Left kidney (tissue), 1 donor: ENCODE measurements at regions not wholly inside any gene's neighbourhood (a gene's known extent, or its start where the extent isn't known, plus 50 kb on each side); places are given as distances from the start of the nearest gene placed in this dataset.
"Not testable (repeated sequence)": the region's sequence is repeated elsewhere in the genome, so short reads cannot be mapped to it uniquely, and the experiment has no call there.

Source experiments
- DNase-seq: peaks from one replicate; pipeline ENCODE4 v3.0.0-alpha.2; 2013

- DNase-seq = no peak
These were observed 362.5 kb downstream of the POM121L12 start for GRCh38 chr7:53397911-53398310.

- no peak for DNase-seq
These were observed 363.1 kb downstream of the POM121L12 start for GRCh38 chr7:53398566-53398965.

- DNase-seq = no peak
These were observed 377.6 kb downstream of the POM121L12 start for GRCh38 chr7:53413021-53413420.

- no peak for DNase-seq
These were observed 380.4 kb downstream of the POM121L12 start for GRCh38 chr7:53415816-53416215.

- DNase-seq = peak; percentile 20
These were observed 383.5 kb downstream of the POM121L12 start for GRCh38 chr7:53418834-53419482.

GRCh38 chr7:53420550-53420949 lies 385.1 kb downstream of the POM121L12 start:
- no peak for DNase-seq

DNA sequence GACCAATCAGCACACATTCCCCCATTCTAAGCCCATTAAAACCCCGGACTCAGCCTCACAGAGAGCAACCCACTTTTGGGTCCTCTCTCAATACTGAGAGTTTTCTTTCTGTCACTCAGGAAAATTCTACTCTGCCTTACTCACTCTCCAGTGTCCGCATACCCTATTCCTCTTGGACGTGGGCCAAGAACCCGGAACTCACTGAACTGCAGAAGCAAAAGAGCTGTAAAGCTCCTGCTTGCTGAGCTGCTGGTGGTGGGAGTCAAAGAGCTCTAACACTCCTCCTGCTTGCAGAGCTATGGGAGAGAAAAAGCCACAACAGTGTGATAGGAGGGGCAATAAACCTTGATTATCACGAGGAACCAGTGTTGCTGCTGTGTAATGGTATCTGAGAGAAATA lies 386.9 kb downstream of the POM121L12 start:
- peak; percentile 27 for DNase-seq

- DNase-seq = no peak
These were observed 390.8 kb downstream of the POM121L12 start for GRCh38 chr7:53426145-53426750.

DNA sequence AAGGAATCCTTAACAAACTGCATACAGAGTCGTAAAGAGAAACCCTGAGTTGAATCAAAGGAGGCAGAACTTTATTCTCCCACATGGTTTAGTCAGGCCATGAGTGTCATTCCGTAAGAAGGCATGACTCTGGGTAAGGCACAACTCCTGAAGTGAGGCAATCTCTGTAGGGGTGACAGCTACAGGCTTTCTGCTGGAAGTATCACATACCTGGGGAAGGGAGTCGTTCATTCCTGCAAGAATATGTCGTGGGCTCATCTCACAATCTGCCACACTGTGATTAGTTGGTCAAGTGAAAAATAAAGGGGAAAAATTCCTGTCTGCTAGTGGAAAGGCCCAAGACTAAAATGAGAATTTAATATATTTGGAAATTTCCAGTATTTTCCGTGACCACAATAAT lies 392.6 kb downstream of the POM121L12 start:
- no peak for DNase-seq

- no peak for DNase-seq
These were observed 396.5 kb downstream of the POM121L12 start for GRCh38 chr7:53431901-53432300.

DNA sequence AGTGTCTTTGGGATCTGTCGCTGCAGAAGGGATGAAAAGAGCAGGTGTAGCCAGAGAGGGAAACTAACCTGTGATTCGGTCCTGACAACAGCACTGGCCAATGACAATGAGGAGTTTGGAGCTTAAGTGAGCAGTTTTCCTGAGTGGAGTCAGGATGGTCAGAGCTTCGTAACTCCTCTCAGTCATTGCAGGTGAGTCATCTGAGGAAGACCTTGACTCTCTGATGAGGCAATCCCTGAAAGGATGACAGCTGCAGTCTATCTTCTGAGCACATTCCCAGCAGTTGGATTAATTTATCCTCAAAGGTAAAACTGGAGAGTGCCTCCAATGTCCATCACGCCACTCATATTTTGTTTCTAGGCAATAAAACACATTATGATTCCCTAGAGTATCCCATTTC lies 401.9 kb downstream of the POM121L12 start:
- DNase-seq = no peak

DNA sequence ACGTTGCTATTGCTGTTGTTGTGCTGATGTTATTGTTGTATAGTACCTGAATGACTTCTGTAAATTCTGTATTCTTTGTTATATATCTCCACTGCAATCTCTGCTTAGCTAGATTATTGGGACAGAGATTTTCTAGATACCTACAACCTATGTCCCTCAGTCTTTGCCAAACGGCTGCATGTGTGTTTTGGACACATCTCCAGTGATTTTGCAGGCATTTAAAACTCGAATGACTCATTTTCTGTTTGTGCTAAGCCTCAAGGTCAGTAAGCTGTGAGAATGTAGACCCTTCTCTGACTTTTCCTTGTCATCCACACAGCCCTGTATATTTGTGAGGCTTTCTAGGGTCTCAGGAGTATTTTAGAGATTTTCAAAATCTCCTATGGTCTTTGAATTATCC lies 410.7 kb downstream of the POM121L12 start:
- DNase-seq = no peak

DNA sequence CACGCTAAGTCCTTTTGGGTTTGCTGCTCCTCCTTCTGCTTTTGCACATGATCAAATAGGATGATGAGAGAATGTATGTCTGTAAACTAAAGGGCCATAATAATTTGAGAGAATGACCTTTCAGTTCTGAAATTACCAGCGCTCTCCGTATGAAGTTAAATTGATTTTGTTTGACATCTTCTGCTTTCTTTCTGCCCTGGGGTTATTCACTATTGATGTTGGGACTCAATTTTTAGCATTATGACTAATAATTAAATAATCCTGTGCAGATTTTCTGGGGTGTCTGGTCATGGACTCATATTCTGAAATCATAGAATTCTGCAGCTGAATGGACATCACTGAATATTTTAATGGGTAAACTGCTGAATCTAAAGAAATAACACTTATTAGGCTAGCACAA lies 423.2 kb downstream of the POM121L12 start:
- DNase-seq = no peak

DNA sequence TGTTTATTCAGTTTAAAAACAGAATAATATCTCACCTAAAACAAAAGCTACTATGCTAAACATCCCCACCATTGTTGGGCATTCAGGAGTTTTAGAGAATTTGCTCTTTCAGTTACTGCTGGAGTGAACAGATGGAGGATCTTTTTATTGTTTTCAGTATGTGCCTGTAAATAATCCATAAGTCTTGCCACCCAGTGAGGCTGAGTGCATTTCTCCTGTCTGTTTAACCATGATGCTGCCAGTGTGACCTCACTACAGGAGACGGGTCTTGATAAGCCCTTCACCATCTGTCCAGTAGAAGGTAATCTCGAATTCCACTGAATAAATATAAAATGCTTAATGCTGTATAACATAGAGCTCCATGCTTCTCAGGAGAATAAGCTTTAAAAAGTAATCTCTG lies 430.9 kb downstream of the POM121L12 start:
- no peak for DNase-seq

- no peak for DNase-seq
These were observed 435.0 kb downstream of the POM121L12 start for GRCh38 chr7:53470336-53470970.

- no peak for DNase-seq
These were observed 437.9 kb downstream of the POM121L12 start for GRCh38 chr7:53473371-53473770.

DNA sequence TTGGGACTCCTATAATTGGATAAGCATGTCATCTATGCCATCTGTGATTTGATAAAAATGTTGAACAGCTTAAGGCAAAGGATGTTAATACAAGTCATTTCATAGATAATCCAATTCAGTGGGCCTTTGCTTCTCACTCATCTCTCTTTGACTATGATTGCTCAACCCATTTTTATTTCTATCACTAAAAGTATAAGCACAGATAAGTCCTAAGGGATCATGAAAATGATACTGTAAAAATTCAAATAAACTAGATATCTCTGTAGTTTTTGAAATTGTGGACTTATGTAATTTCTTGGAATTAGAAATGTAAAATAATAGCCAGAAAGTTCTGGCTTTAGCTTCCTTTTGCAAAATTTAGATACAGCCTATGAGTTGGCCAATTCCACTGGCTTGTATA lies 440.3 kb downstream of the POM121L12 start:
- no peak for DNase-seq

GRCh38 chr7:53476566-53476965 lies 441.1 kb downstream of the POM121L12 start:
- no peak for DNase-seq

GRCh38 chr7:53485354-53485753 lies 449.9 kb downstream of the POM121L12 start:
- DNase-seq = no peak

DNA sequence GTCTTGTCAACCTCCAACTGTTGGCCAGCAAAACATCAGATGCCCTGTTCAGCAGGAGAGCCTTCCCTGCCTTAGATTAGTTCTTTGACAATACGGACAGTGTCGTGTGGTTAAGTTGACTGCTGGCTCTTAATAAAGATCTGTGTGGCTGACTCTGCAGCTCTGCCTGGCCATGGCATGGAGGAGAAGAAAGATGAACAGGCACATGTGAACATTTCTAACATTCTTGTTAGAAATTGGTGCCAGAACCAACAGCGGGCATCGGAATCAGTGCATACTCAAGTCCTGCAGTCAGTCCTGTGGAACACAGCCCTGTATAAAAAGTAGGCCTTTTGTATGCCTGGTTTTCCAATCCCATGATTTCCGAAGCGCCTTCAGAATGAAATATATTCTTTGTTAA lies 455.6 kb downstream of the POM121L12 start:
- DNase-seq = no peak

DNA sequence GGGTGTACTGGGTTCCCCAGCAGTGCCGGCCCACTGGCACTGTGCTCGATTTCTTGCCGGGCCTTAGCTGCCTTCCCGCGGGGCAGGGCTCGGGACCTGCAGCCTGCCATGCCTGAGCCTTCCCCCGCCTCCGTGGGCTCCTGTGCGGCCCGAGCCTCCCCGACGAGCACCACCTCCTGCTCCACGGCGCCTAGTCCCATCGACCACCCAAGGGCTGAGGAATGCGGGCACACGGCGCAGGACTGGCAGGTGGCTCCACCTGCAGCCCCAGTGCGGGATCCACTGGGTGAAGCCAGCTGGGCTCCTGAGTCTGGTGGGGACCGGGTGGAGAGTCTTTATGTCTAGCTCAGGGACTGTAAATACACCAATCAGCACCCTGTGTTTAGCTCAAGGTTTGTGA lies 459.7 kb downstream of the POM121L12 start:
- DNase-seq = not testable (repeated sequence)

GRCh38 chr7:53500076-53500475 lies 464.6 kb downstream of the POM121L12 start:
- no peak for DNase-seq

DNA sequence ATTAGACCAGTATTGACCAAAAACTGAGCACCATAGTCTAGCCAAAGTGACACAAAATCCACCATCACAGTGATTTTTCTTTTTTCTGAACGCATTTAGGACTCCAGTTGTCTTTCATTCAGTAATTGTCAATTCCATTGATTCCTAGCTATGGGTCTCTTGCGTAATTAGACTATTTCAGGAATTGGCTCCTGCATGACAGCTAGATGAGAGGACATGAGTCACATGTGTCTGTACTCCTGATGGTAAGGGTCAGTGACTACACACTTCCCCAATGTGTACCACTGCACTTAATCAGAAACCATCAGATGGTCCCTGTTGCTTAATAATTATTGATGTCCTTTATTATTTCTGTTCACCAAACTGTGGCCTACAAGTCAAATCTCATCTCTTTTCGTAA lies 469.5 kb downstream of the POM121L12 start:
- DNase-seq = no peak

DNA sequence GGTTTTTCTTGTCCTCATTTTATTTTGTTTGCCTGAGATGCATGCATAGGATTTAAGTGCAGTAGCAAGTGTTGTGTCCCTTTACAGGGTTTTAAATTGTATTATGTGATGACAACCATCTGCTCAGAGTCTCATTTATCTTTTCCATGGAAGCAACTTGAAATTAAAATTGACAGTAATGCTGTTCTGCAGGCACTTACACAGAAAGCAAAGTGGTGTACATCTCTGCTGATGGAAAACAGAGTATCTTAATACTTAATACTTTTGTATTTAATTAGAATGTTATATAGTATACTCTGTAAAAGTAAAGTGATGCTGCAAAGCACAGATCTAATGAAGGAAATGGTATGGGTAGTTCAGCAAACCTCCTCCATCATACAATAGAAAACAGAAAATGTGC lies 482.9 kb downstream of the POM121L12 start:
- no peak for DNase-seq
